GM10266 (cell line): ENCODE measurements at regions not wholly inside any gene's neighbourhood (a gene's known extent, or its start where the extent isn't known, plus 50 kb on each side); places are given as distances from the start of the nearest gene placed in this dataset.

Experiments
- DNase-seq: peaks from one replicate; pipeline ENCODE4 v3.0.0; 2012; ENCODE audit errors: extremely low spot score
- CTCF ChIP-seq: IDR thresholded peaks from 2 replicates; pipeline ENCODE4 v1.5.1; 2012; ENCODE audit warnings: mild to moderate bottlenecking, low read depth; ENCODE audit not compliant: control insufficient read depth, insufficient read depth; ENCODE audit errors: missing control alignments

DNA sequence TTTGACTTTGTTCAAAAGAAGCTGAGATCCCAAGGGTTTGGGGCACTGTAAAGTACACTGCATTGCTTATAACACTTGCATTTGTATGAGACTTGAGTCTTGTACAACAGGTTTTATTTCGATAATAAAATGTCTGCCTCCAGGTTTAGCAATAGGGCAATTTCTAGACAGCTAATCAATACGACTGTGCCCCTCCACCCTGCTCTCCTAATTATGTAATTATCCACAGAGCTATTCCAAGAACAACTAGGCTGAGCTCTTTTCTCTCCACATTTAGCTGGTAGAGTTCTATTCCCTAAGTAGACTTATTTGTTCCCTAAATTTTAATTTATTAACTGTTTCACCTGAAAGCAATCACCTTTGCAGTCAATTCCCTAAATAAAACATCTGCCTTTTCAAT lies 52.9 kb upstream of the LINC00305 start:
- no peak for DNase-seq
- no peak for TF ChIP-seq CTCF

GRCh38 chr18:64199581-64199980 lies 50.7 kb upstream of the LINC00305 start:
- TF ChIP-seq CTCF: no peak

More at GRCh38 chr18:64199581-64199980, 50.7 kb upstream of the LINC00305 start:
- no peak for DNase-seq
